ENCODE measurements at regions not wholly inside any gene's neighbourhood (a gene's known extent, or its start where the extent isn't known, plus 50 kb on each side); places are given as distances from the start of the nearest gene placed in this dataset.

GRCh38 chr4:37771771-37772170, 54.7 kb upstream of the PGM2 start:
- Mint-ChIP-seq H3K27ac (no peak overlapping the region), H3K4me3 (no peak overlapping the region), H3K9me3 (no peaks in the 10 kb centered on the region), H3K27me3 (ENCODE audit: low read depth) (no peaks in the 10 kb centered on the region), H3K36me3 (ENCODE audit: low read depth) (peaks cover 2% of the 10 kb centered on the region), H3K4me1 (ENCODE audit: low read depth) (peaks cover 5% of the 10 kb centered on the region)

GRCh38 chr4:37770016-37770415, 56.5 kb upstream of the PGM2 start:
- H3K27me3 Mint-ChIP-seq (ENCODE audit: low read depth) = no peaks in the 10 kb centered on the region
- no peak overlapping the region for H3K27ac Mint-ChIP-seq
- H3K4me3 Mint-ChIP-seq = no peak overlapping the region
- peaks cover 2% of the 10 kb centered on the region for H3K36me3 Mint-ChIP-seq (ENCODE audit: low read depth)
- no peaks in the 10 kb centered on the region for H3K9me3 Mint-ChIP-seq
- H3K4me1 Mint-ChIP-seq (ENCODE audit: low read depth) = peaks cover 10% of the 10 kb centered on the region

- Mint-ChIP-seq H3K27ac (no peak overlapping the region), H3K4me3 (no peak overlapping the region), H3K36me3 (ENCODE audit: low read depth) (peaks cover 2% of the 10 kb centered on the region), H3K4me1 (ENCODE audit: low read depth) (peaks cover 12% of the 10 kb centered on the region), H3K9me3 (no peaks in the 10 kb centered on the region), H3K27me3 (ENCODE audit: low read depth) (no peaks in the 10 kb centered on the region)
Observed at GRCh38 chr4:37769391-37769989, 57.0 kb upstream of the PGM2 start.

GRCh38 chr4:37767546-37767945, 58.9 kb upstream of the PGM2 start:
- Mint-ChIP-seq H3K4me3 (no peak overlapping the region), H3K4me1 (ENCODE audit: low read depth) (peaks cover 12% of the 10 kb centered on the region), H3K27me3 (ENCODE audit: low read depth) (no peaks in the 10 kb centered on the region), H3K9me3 (no peaks in the 10 kb centered on the region), H3K36me3 (ENCODE audit: low read depth) (peaks cover under 1% of the 10 kb centered on the region), H3K27ac (no peak overlapping the region)

DNA sequence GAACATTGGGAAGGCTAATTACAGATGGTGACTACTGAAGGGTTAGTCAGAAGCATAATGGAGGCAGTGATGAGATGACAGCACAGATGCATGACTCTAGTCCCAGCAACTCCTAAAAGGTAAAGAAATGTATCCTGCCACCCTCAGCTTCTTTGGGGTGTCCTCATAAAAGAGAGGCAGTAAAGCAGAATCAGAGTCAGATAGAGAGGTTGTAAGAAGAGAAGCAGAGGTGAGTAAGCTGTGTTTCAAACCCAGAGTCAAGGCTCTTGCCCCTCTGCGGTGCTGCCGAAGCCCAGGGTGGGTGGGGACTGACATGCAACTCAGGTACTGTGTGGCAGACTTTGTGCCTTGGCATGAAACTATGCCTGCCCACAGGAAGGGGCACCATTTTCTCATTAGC, 59.5 kb upstream of the PGM2 start:
- Mint-ChIP-seq H3K36me3 (ENCODE audit: low read depth) (no peaks in the 10 kb centered on the region), H3K4me3 (no peak overlapping the region), H3K9me3 (no peaks in the 10 kb centered on the region), H3K27me3 (ENCODE audit: low read depth) (no peaks in the 10 kb centered on the region), H3K27ac (no peak overlapping the region), H3K4me1 (ENCODE audit: low read depth) (peaks cover 13% of the 10 kb centered on the region)

- Mint-ChIP-seq H3K9me3 (no peaks in the 10 kb centered on the region), H3K36me3 (ENCODE audit: low read depth) (no peaks in the 10 kb centered on the region), H3K4me1 (ENCODE audit: low read depth) (peaks cover 12% of the 10 kb centered on the region), H3K4me3 (no peak overlapping the region), H3K27me3 (ENCODE audit: low read depth) (no peaks in the 10 kb centered on the region), H3K27ac (peak overlapping the region; percentile 2)
Observed at GRCh38 chr4:37765741-37766140, 60.7 kb upstream of the PGM2 start.

- H3K4me3 Mint-ChIP-seq = no peak overlapping the region
- no peaks in the 10 kb centered on the region for H3K36me3 Mint-ChIP-seq (ENCODE audit: low read depth)
- H3K9me3 Mint-ChIP-seq = no peaks in the 10 kb centered on the region
- no peaks in the 10 kb centered on the region for H3K27me3 Mint-ChIP-seq (ENCODE audit: low read depth)
- no peak overlapping the region for H3K27ac Mint-ChIP-seq
- peaks cover 12% of the 10 kb centered on the region for H3K4me1 Mint-ChIP-seq (ENCODE audit: low read depth)
Observed at GRCh38 chr4:37763831-37764230, 62.7 kb upstream of the PGM2 start.

DNA sequence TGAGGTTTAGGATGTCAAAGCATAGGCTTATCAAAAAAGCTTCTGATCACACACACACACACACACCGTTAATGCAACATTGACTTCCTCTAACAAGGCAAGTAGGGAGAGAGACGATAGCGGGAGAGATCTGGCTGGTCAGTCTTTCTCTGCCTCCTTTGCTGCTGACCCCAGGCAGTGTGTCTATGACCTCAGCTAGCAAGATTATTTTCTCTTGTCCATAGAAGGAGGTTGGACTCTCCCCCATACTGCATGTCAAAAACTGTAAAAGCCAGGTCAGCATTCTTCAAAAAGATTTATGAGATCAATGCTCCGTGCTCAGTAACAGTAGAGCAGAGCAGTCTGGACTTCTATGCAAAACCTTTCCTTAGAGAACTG, 63.5 kb upstream of the PGM2 start:
- peaks cover 19% of the 10 kb centered on the region for H3K4me1 Mint-ChIP-seq (ENCODE audit: low read depth)
- H3K27me3 Mint-ChIP-seq (ENCODE audit: low read depth) = no peaks in the 10 kb centered on the region
- H3K36me3 Mint-ChIP-seq (ENCODE audit: low read depth) = no peaks in the 10 kb centered on the region
- H3K9me3 Mint-ChIP-seq = no peaks in the 10 kb centered on the region
- no peak overlapping the region for H3K4me3 Mint-ChIP-seq
- H3K27ac Mint-ChIP-seq = no peak overlapping the region

- Mint-ChIP-seq H3K36me3 (ENCODE audit: low read depth) (no peaks in the 10 kb centered on the region), H3K4me3 (no peak overlapping the region), H3K27ac (no peak overlapping the region), H3K27me3 (ENCODE audit: low read depth) (no peaks in the 10 kb centered on the region), H3K4me1 (ENCODE audit: low read depth) (peaks cover 20% of the 10 kb centered on the region), H3K9me3 (no peaks in the 10 kb centered on the region)
Observed at GRCh38 chr4:37762294-37762990, 64.0 kb upstream of the PGM2 start.

DNA sequence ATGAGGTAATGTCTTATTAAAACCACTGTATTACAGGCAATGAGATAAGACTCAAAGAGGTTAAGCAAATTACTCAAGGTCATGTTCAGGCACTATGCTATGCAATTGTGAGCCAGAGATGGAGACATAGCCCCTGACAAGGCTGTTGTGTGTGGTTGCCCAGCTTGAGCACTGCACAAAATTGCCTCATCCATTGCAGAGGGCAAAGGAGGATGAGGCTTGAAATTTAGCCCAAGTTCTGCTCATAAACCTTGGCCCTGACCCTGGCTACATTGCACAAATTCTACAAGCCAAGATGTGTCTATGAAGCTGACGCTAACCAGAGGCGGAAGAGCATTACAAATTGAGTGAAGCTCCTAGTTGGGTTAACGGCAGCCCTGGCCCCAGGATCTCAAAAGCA, 65.6 kb upstream of the PGM2 start:
- Mint-ChIP-seq H3K9me3 (no peaks in the 10 kb centered on the region), H3K4me1 (ENCODE audit: low read depth) (peaks cover 16% of the 10 kb centered on the region), H3K27me3 (ENCODE audit: low read depth) (no peaks in the 10 kb centered on the region), H3K4me3 (no peak overlapping the region), H3K27ac (no peak overlapping the region), H3K36me3 (ENCODE audit: low read depth) (no peaks in the 10 kb centered on the region)

GRCh38 chr4:37759833-37760232, 66.7 kb upstream of the PGM2 start:
- H3K4me1 Mint-ChIP-seq (ENCODE audit: low read depth) = peaks cover 13% of the 10 kb centered on the region
- H3K27me3 Mint-ChIP-seq (ENCODE audit: low read depth) = no peaks in the 10 kb centered on the region
- no peaks in the 10 kb centered on the region for H3K36me3 Mint-ChIP-seq (ENCODE audit: low read depth)
- H3K27ac Mint-ChIP-seq = no peak overlapping the region
- no peaks in the 10 kb centered on the region for H3K9me3 Mint-ChIP-seq
- H3K4me3 Mint-ChIP-seq = no peak overlapping the region

- Mint-ChIP-seq H3K27me3 (ENCODE audit: low read depth) (no peaks in the 10 kb centered on the region), H3K27ac (peak overlapping the region; percentile 47), H3K4me1 (ENCODE audit: low read depth) (peaks cover 21% of the 10 kb centered on the region), H3K36me3 (ENCODE audit: low read depth) (no peaks in the 10 kb centered on the region), H3K4me3 (no peak overlapping the region), H3K9me3 (no peaks in the 10 kb centered on the region)
Observed at GRCh38 chr4:37758226-37758625, 68.3 kb upstream of the PGM2 start.

DNA sequence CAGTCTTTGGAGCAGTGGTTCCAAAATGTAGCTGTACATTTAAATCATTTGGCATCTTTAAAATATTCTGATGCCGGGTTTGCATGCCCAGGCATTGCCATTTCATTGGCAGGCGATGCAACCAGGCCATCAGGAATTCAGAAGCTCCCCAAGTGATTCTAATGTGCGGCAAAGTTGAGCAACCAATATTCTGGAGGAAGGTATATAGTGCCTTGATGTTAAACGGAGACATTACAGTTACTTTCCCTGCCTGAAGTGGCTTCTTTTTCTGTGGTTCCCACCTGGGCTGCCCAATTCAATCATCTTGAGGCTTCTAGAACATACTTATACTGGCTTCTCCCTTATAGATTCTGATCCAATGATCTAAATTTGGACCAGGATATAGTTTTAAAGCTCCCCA, 68.7 kb upstream of the PGM2 start:
- Mint-ChIP-seq H3K27me3 (ENCODE audit: low read depth) (no peaks in the 10 kb centered on the region), H3K4me1 (ENCODE audit: low read depth) (peaks cover 21% of the 10 kb centered on the region), H3K9me3 (no peaks in the 10 kb centered on the region), H3K4me3 (no peak overlapping the region), H3K27ac (peak overlapping the region; percentile 47), H3K36me3 (ENCODE audit: low read depth) (no peaks in the 10 kb centered on the region)

- Mint-ChIP-seq H3K9me3 (no peaks in the 10 kb centered on the region), H3K27ac (no peak overlapping the region), H3K4me3 (no peak overlapping the region), H3K36me3 (ENCODE audit: low read depth) (no peaks in the 10 kb centered on the region), H3K27me3 (ENCODE audit: low read depth) (no peaks in the 10 kb centered on the region), H3K4me1 (ENCODE audit: low read depth) (peaks cover 20% of the 10 kb centered on the region)
Observed at GRCh38 chr4:37757121-37757520, 69.4 kb upstream of the PGM2 start.

DNA sequence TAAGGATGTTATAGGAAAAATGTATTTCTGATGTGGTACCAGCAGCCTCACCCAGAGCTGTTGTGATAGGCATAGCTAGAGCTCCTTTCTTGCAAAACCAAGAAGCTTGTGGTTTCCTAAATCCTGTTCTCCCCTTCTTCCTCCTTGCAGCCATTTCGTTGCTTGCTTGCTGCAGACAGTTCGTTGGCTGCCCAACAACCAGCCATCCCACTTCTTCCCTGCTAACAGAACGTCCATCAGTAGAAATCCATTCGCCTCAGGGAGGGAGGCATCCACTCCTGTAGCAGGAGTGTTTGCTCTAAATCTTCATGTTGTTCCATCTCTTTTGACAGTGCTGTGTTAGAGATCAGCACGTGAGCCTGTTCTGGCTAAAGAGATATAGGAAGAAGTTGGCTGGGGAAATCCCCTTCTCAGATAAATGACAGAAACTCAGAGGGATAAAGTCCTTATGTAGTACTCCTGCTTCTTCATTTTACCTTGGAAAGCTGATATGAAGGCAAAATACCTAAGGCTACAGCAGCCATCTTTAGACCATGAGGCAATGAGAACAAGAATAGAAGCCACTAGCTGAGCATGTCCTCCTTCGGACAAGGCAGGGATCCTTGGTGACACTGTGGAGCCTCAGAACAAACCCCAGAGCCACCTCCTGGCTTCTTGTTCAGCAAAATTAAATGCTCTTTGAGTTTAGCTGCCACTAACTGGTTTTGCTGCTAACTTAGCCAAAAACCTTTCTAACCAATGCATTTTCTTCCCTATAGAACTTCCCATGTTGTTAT, 68.4 kb upstream of the RELL1 start:
- Mint-ChIP-seq H3K27me3 (ENCODE audit: low read depth) (peaks cover 3% of the 10 kb centered on the region), H3K27ac (no peak overlapping the region), H3K4me3 (peak overlapping the region; percentile 65), H3K36me3 (ENCODE audit: low read depth) (no peaks in the 10 kb centered on the region), H3K4me1 (ENCODE audit: low read depth) (peaks cover 19% of the 10 kb centered on the region), H3K9me3 (no peaks in the 10 kb centered on the region)
